ENCODE measurements at regions not wholly inside any gene's neighbourhood (a gene's known extent, or its start where the extent isn't known, plus 50 kb on each side); places are given as distances from the start of the nearest gene placed in this dataset.
"Not testable (repeated sequence)": the region's sequence is repeated elsewhere in the genome, so short reads cannot be mapped to it uniquely, and the experiment has no call there.

DNA sequence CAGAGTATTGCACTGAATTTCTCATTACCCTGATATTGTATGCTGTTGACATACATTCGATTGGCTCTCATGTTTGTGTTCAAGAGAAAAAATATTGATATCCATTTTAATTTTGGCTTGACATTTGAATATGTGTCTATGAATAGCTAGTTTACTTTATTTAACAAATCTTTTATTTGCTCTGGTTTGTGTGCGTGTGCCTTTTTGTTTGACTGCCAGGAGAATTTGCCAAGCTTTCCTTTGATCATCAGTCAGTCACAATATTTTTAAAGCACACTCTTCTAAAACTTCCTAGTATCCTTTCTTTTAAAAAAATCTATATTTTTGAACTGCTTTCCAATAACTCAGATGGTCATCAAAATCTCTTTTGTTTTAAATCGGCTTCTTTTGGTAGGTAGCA is 179.3 kb upstream of the FLRT2 start:
- H3K4me2 ChIP-seq (ENCODE audit: low read length) = no peak overlapping the region
- no peak overlapping the region for H3K4me3 ChIP-seq (ENCODE audit: low read depth, low read length, poor library complexity, severe bottlenecking)
- no peak for TF ChIP-seq EZH2phosphoT487 (IDR thresholded peaks at IDR 0.05; ENCODE audit: borderline replicate concordance, low read depth, low read length)
- TF ChIP-seq, protein P1, sequence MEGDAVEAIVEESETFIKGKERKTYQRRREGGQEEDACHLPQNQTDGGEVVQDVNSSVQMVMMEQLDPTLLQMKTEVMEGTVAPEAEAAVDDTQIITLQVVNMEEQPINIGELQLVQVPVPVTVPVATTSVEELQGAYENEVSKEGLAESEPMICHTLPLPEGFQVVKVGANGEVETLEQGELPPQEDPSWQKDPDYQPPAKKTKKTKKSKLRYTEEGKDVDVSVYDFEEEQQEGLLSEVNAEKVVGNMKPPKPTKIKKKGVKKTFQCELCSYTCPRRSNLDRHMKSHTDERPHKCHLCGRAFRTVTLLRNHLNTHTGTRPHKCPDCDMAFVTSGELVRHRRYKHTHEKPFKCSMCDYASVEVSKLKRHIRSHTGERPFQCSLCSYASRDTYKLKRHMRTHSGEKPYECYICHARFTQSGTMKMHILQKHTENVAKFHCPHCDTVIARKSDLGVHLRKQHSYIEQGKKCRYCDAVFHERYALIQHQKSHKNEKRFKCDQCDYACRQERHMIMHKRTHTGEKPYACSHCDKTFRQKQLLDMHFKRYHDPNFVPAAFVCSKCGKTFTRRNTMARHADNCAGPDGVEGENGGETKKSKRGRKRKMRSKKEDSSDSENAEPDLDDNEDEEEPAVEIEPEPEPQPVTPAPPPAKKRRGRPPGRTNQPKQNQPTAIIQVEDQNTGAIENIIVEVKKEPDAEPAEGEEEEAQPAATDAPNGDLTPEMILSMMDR (conservative IDR thresholded peaks at IDR 0.05; ENCODE audit: low read length) = no peak
- POLR2A ChIA-PET = interaction anchor here (0.6 kb wide), 1 partner anchor 187 kb away, joined by 5 read pairs; no protein-coding TSS in a partner anchor
- CTCF ChIA-PET (ENCODE audit: unreplicated experiment) = no interaction called here
- no peak for DNase-seq (ENCODE audit: low spot score)
- H4K20me1 ChIP-seq (ENCODE audit: insufficient read depth, low read length) = no peaks in the 10 kb centered on the region
- H3K36me3 ChIP-seq (ENCODE audit: insufficient read depth, low read length) = no peaks in the 10 kb centered on the region
- BruUV-seq (replicated peaks) = no TSS peak
- H3K27ac ChIP-seq (ENCODE audit: low read depth, low read length, poor library complexity, severe bottlenecking) = no peak overlapping the region
- intact Hi-C loops (cut with micrococcal nuclease; ENCODE audit: unreplicated experiment) = no loop called here
- no peaks in the 10 kb centered on the region for H3K9me3 ChIP-seq (ENCODE audit: low read length)
- H3K79me2 ChIP-seq (ENCODE audit: insufficient read depth, low read depth, low read length) = no peaks in the 10 kb centered on the region
- H3K9me2 ChIP-seq (ENCODE audit: insufficient read depth, low read length) = no peaks in the 10 kb centered on the region
- no peak overlapping the region for H2AFZ ChIP-seq (ENCODE audit: low read length)
- H3K4me1 ChIP-seq (ENCODE audit: insufficient read depth, low read length, poor library complexity, severe bottlenecking) = no peaks in the 10 kb centered on the region

DNA sequence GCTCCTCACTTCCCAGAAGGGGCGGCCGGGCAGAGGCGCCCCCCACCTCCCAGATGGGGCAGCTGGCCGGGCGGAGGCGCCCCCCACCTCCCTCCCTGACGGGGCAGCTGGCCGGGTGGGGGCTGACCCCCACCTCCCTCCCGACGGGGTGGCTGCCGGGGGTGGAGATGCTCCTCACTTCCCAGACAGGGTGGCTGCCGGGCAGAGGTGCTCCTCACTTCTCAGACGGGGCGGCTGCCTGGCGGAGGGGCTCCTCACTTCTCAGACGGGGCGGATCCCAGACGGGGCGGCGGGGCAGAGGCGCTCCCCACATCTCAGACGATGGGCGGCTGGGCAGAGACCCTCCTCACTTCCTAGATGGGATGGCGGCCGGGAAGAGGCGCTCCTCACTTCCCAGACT is 177.4 kb upstream of the FLRT2 start:
- H3K4me3 ChIP-seq (ENCODE audit: low read depth, low read length, poor library complexity, severe bottlenecking); H3K4me2 ChIP-seq (ENCODE audit: low read length); H3K79me2 ChIP-seq (ENCODE audit: insufficient read depth, low read depth, low read length); intact Hi-C loops (cut with micrococcal nuclease; ENCODE audit: unreplicated experiment); DNase-seq (ENCODE audit: low spot score); H3K36me3 ChIP-seq (ENCODE audit: insufficient read depth, low read length); H2AFZ ChIP-seq (ENCODE audit: low read length); H3K9me2 ChIP-seq (ENCODE audit: insufficient read depth, low read length); H3K4me1 ChIP-seq (ENCODE audit: insufficient read depth, low read length, poor library complexity, severe bottlenecking); H4K20me1 ChIP-seq (ENCODE audit: insufficient read depth, low read length); POLR2A ChIA-PET; CTCF ChIA-PET (ENCODE audit: unreplicated experiment); BruUV-seq (replicated peaks); H3K27ac ChIP-seq (ENCODE audit: low read depth, low read length, poor library complexity, severe bottlenecking); H3K9me3 ChIP-seq (ENCODE audit: low read length): not testable (repeated sequence)

DNA sequence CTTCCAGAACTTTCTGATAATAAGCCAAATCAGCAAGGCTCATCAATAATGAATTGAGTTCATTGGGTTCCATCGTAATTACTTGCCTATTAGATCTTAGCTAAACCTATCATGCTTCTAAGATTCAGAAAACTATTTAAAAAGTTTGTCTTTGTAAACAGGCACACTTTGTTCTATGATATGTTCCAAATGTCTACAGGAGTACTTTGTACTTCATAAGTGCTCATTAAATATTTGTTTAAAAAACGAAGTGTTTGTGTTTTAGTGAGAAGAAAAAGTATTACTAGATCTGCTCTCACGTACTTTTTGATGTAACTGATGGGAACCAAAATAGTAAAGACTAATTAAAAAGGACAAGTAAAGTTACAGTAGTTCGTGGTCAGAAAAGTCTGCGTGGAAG is 172.8 kb upstream of the FLRT2 start:
- CTCF ChIA-PET (ENCODE audit: unreplicated experiment) = no interaction called here
- H3K27ac ChIP-seq (ENCODE audit: low read depth, low read length, poor library complexity, severe bottlenecking) = no peak overlapping the region
- DNase-seq (ENCODE audit: low spot score) = no peak
- H2AFZ ChIP-seq (ENCODE audit: low read length) = no peak overlapping the region
- intact Hi-C loops (cut with micrococcal nuclease; ENCODE audit: unreplicated experiment) = no loop called here
- H3K9me3 ChIP-seq (ENCODE audit: low read length) = no peaks in the 10 kb centered on the region
- no peak overlapping the region for H3K4me3 ChIP-seq (ENCODE audit: low read depth, low read length, poor library complexity, severe bottlenecking)
- H3K4me2 ChIP-seq (ENCODE audit: low read length) = no peak overlapping the region
- no peaks in the 10 kb centered on the region for H3K9me2 ChIP-seq (ENCODE audit: insufficient read depth, low read length)
- no TSS peak for BruUV-seq (replicated peaks)
- no peaks in the 10 kb centered on the region for H3K36me3 ChIP-seq (ENCODE audit: insufficient read depth, low read length)
- H4K20me1 ChIP-seq (ENCODE audit: insufficient read depth, low read length) = no peaks in the 10 kb centered on the region
- H3K4me1 ChIP-seq (ENCODE audit: insufficient read depth, low read length, poor library complexity, severe bottlenecking) = no peaks in the 10 kb centered on the region
- H3K79me2 ChIP-seq (ENCODE audit: insufficient read depth, low read depth, low read length) = no peaks in the 10 kb centered on the region
- POLR2A ChIA-PET = no interaction called here
- TF ChIP-seq, protein P1 (conservative IDR thresholded peaks at IDR 0.05; ENCODE audit: low read length) = no peak
- no peak for TF ChIP-seq EZH2phosphoT487 (IDR thresholded peaks at IDR 0.05; ENCODE audit: borderline replicate concordance, low read depth, low read length)

Data from OCI-LY7 (cell line).